GM23338 (cell line): ENCODE measurements at regions not wholly inside any gene's neighbourhood (a gene's known extent, or its start where the extent isn't known, plus 50 kb on each side); places are given as distances from the start of the nearest gene placed in this dataset.

Experiments
- ATAC-seq: fragments of 200-7000 bp; cut with Tn5 transposase; 3 replicates; pipeline ENCODE4 v1.9.1; 2020
- DNase-seq: peaks from one replicate; pipeline ENCODE4 v3.0.0-alpha.2; 2015; ENCODE audit warnings: low spot score
- H2AFZ ChIP-seq: fragments of 200-600 bp; sonication (generic); 2 replicates; pipeline ENCODE4 v1.8.0; 2016; ENCODE audit warnings: antibody characterized with exemption, mild to moderate bottlenecking, moderate library complexity
- H3F3A ChIP-seq: fragments of 200-600 bp; sonication (generic); replicated peaks from 2 replicates; pipeline ENCODE4 v1.8.0; 2017; ENCODE audit warnings: antibody characterized with exemption, mixed run types, low read depth
- H3K27ac ChIP-seq: fragments of 200-600 bp; sonication (generic); 2 replicates; pipeline ENCODE4 v1.6.1; 2016; ENCODE audit warnings: low read depth
- H3K27me3 ChIP-seq: fragments of 200-600 bp; sonication (generic); 2 replicates; pipeline ENCODE4 v1.8.0; 2016; ENCODE audit warnings: mild to moderate bottlenecking, mixed run types, moderate library complexity; ENCODE audit not compliant: insufficient read depth
- H3K36me3 ChIP-seq: fragments of 200-600 bp; sonication (generic); 2 replicates; pipeline ENCODE4 v1.8.0; 2016; ENCODE audit warnings: mild to moderate bottlenecking; ENCODE audit not compliant: insufficient read depth
- H3K4me1 ChIP-seq: fragments of 200-600 bp; sonication (generic); 2 replicates; pipeline ENCODE4 v1.8.0; 2016; ENCODE audit warnings: mild to moderate bottlenecking, moderate library complexity; ENCODE audit not compliant: insufficient read depth
- H3K4me2 ChIP-seq: fragments of 200-600 bp; sonication (generic); 2 replicates; pipeline ENCODE4 v1.7.1; 2017; ENCODE audit warnings: mixed run types
- H3K4me3 ChIP-seq: fragments of 200-600 bp; sonication (generic); 2 replicates; pipeline ENCODE4 v1.6.1; 2016; ENCODE audit warnings: mixed run types
- H3K79me2 ChIP-seq: fragments of 200-600 bp; sonication (generic); replicated peaks from 2 replicates; pipeline ENCODE4 v1.8.0; 2017; ENCODE audit warnings: mild to moderate bottlenecking; ENCODE audit not compliant: insufficient read depth
- H3K9me2 ChIP-seq: fragments of 200-600 bp; sonication (generic); 2 replicates; pipeline ENCODE4 v1.8.0; 2017; ENCODE audit not compliant: insufficient read depth
- H4K20me1 ChIP-seq: fragments of 200-600 bp; sonication (generic); replicated peaks from 2 replicates; pipeline ENCODE4 v1.8.0; 2017; ENCODE audit warnings: mild to moderate bottlenecking; ENCODE audit not compliant: insufficient read depth
- H3K27ac Mint-ChIP-seq: 2 replicates; pipeline ENCODE4 v1.8.0; 2020; ENCODE audit warnings: inconsistent platforms, mild to moderate bottlenecking, moderate library complexity, mixed read lengths
- H3K27me3 Mint-ChIP-seq: 3 replicates; pipeline ENCODE4 v1.8.0; 2022; ENCODE audit warnings: low read depth, mild to moderate bottlenecking, moderate library complexity, mixed read lengths, inconsistent platforms; ENCODE audit not compliant: insufficient read depth, poor library complexity
- H3K36me3 Mint-ChIP-seq: 3 replicates; pipeline ENCODE4 v1.8.0; 2021; ENCODE audit warnings: low read depth, mild to moderate bottlenecking, inconsistent platforms, moderate library complexity, mixed read lengths
- H3K4me1 Mint-ChIP-seq: 3 replicates; pipeline ENCODE4 v1.8.0; 2020; ENCODE audit warnings: mild to moderate bottlenecking, inconsistent platforms, mixed read lengths
- H3K4me3 Mint-ChIP-seq: 3 replicates; pipeline ENCODE4 v1.8.0; 2021; ENCODE audit warnings: moderate library complexity, mild to moderate bottlenecking, inconsistent platforms, mixed read lengths
- H3K9me3 Mint-ChIP-seq: 3 replicates; pipeline ENCODE4 v1.8.0; 2020; ENCODE audit warnings: moderate library complexity, mild to moderate bottlenecking, inconsistent platforms, mixed read lengths
- CREB1 ChIP-seq: fragments of 250-450 bp; sonication (Bioruptor Pico); IDR thresholded peaks from 2 replicates; pipeline ENCODE4 v1.5.0; 2020; ENCODE audit warnings: low read depth, mild to moderate bottlenecking, moderate library complexity
- CTCF ChIP-seq, 2 experiments: fragments of 200-600 bp in 1 of 2; sonication (generic) in 1 of 2; conservative IDR thresholded peaks; 2 replicates each; pipeline versions ENCODE4 v1.5.1 to v1.6.1; 2016 to 2017; ENCODE audit warnings: antibody characterized with exemption in 2 of 2, low read depth in 2 of 2, mild to moderate bottlenecking in 2 of 2, moderate library complexity in 1 of 2
- ETS1 ChIP-seq: IDR thresholded peaks from 2 replicates; pipeline ENCODE4 v1.6.1; 2016; ENCODE audit warnings: antibody characterized with exemption
- EZH2 ChIP-seq: fragments of 200-600 bp; sonication (generic); IDR thresholded peaks from one replicate; pipeline ENCODE4 v1.8.0; 2017; ENCODE audit warnings: antibody characterized with exemption, mild to moderate bottlenecking, low read depth; ENCODE audit not compliant: unreplicated experiment
- EZH2phosphoT487 ChIP-seq: fragments of 200-600 bp; sonication (generic); IDR thresholded peaks from one replicate; pipeline ENCODE4 v1.8.1; 2018; ENCODE audit warnings: antibody characterized with exemption; ENCODE audit not compliant: unreplicated experiment
- JUNB ChIP-seq: IDR thresholded peaks from one replicate; pipeline ENCODE4 v1.6.1; 2016; ENCODE audit warnings: antibody characterized with exemption; ENCODE audit not compliant: unreplicated experiment
- ZNF114 ChIP-seq: fragments of 250-450 bp; sonication (Bioruptor Pico); IDR thresholded peaks from 2 replicates; pipeline ENCODE4 v1.5.0; 2020; ENCODE audit warnings: mild to moderate bottlenecking, moderate library complexity
- ZNF331 ChIP-seq: fragments of 250-450 bp; sonication (Bioruptor Pico); IDR thresholded peaks from 2 replicates; pipeline ENCODE4 v1.5.0; 2020; ENCODE audit warnings: low read depth, mild to moderate bottlenecking, moderate library complexity
- ZNF462 ChIP-seq: fragments of 250-450 bp; sonication (Bioruptor Pico); IDR thresholded peaks from 2 replicates; pipeline ENCODE4 v1.5.0; 2020; ENCODE audit warnings: mild to moderate bottlenecking, moderate library complexity

GRCh38 chr1:10864776-10865175 lies 68.3 kb upstream of the CASZ1 start:
- TF ChIP-seq ZNF114 (CRISPR knock-in tag) (no peak), ETS1 (no peak)
- Histone ChIP-seq H3K36me3 (no peaks in the 10 kb centered on the region), H2AFZ (no peak overlapping the region), H4K20me1 (no peaks in the 10 kb centered on the region), H3K27me3 (peaks cover 29% of the 10 kb centered on the region), H3K4me3 (no peak overlapping the region), H3F3A (0 out of 2 replicates have a peak, but pooled peaks cover 7% of the 10 kb centered on the region), H3K79me2 (no peaks in the 10 kb centered on the region), H3K4me2 (no peak overlapping the region), H3K4me1 (peaks cover 46% of the 10 kb centered on the region), H3K9me2 (no peaks in the 10 kb centered on the region), H3K27ac (no peak overlapping the region)
- Mint-ChIP-seq H3K4me3 (peak overlapping the region; percentile 5; the same call in 1 of the 3 replicates), H3K27me3 (peaks cover 33% of the 10 kb centered on the region), H3K9me3 (no peaks in the 10 kb centered on the region), H3K27ac (no peak overlapping the region), H3K36me3 (no peaks in the 10 kb centered on the region), H3K4me1 (peaks cover 63% of the 10 kb centered on the region)
- DNase-seq: no peak
- ATAC-seq: no peak

GRCh38 chr1:10865518-10866320 lies 69.3 kb upstream of the CASZ1 start:
- Histone ChIP-seq H3K79me2 (no peaks in the 10 kb centered on the region), H3F3A (0 out of 2 replicates have a peak, but pooled peaks cover 3% of the 10 kb centered on the region), H3K27ac (no peak overlapping the region), H2AFZ (peak overlapping the region; percentile 83; the same call in 1 of the 2 replicates), H3K27me3 (peaks cover 29% of the 10 kb centered on the region), H3K4me1 (peaks cover 37% of the 10 kb centered on the region), H3K4me2 (peak overlapping the region; percentile 70), H4K20me1 (no peaks in the 10 kb centered on the region), H3K36me3 (no peaks in the 10 kb centered on the region), H3K9me2 (no peaks in the 10 kb centered on the region), H3K4me3 (peak overlapping the region; percentile 32; the same call in 1 of the 2 replicates)
- Mint-ChIP-seq H3K27me3 (peaks cover 33% of the 10 kb centered on the region), H3K9me3 (no peaks in the 10 kb centered on the region), H3K36me3 (no peaks in the 10 kb centered on the region), H3K27ac (no peak overlapping the region), H3K4me3 (peak overlapping the region; percentile 52), H3K4me1 (peaks cover 54% of the 10 kb centered on the region)
- peak; percentile 11 for ATAC-seq
- DNase-seq: peak; percentile 51
- TF ChIP-seq CTCF (conservative IDR thresholded peaks at IDR 0.05; ENCODE audit: low read depth in 2 of 2) (no peak), JUNB (no peak), EZH2phosphoT487 (no peak), ZNF331 (no peak), EZH2 (no peak), ZNF462 (CRISPR knock-in tag) (no peak), CREB1 (CRISPR knock-in tag) (no peak)
